Psoas muscle (tissue), 7 donors: ENCODE measurements at regions not wholly inside any gene's neighbourhood (a gene's known extent, or its start where the extent isn't known, plus 50 kb on each side); places are given as distances from the start of the nearest gene placed in this dataset.
A peak's percentile ranks its signal among the peaks of the same experiment; 100 is the strongest.

Experiments
- ATAC-seq, 4 donors: fragments of 200-7000 bp; cut with Tn5 transposase; one replicate each; pipeline ENCODE4 v1.9.1; 2020; ENCODE audit warnings: moderate library complexity in 3 of 4, mild to moderate bottlenecking in 2 of 4
- DNase-seq, 2 donors: peaks; one replicate each; pipeline ENCODE4 v3.0.0-alpha.2; 2020
- H3K27ac ChIP-seq: fragments of 200-600 bp; one replicate; pipeline ENCODE4 v1.8.0; 2022
- H3K27me3 ChIP-seq, 3 donors: fragments of 200-600 bp in 1 of 3; one replicate each; pipeline versions ENCODE4 v1.6.1 to v1.8.0; 2013 to 2022; ENCODE audit warnings: low read length in 2 of 3, mild to moderate bottlenecking in 2 of 3, moderate library complexity in 1 of 3; ENCODE audit not compliant: insufficient read depth in 3 of 3
- H3K36me3 ChIP-seq, 2 donors: fragments of 200-600 bp in 1 of 2; one replicate each; pipeline versions ENCODE4 v1.6.1 to v1.8.0; 2013 to 2022; ENCODE audit warnings: low read depth in 1 of 2, mild to moderate bottlenecking in 1 of 2, moderate library complexity in 1 of 2; ENCODE audit not compliant: insufficient read depth in 1 of 2
- H3K4me1 ChIP-seq: fragments of 200-600 bp; one replicate; pipeline ENCODE4 v1.8.0; 2022
- H3K4me3 ChIP-seq: fragments of 200-600 bp; one replicate; pipeline ENCODE4 v1.8.0; 2022; ENCODE audit warnings: mild to moderate bottlenecking
- H3K9me3 ChIP-seq: fragments of 200-600 bp; one replicate; pipeline ENCODE4 v1.8.0; 2022
- CTCF ChIP-seq: fragments of 200-600 bp; IDR thresholded peaks from one replicate; pipeline ENCODE4 v1.8.0; 2022; ENCODE audit warnings: antibody characterized with exemption
- WGBS, 3 donors: extraction: QIAGEN DNeasy Blood & Tissue Kit; methylation state at CpG; one replicate each; pipeline versions ENCODE4 v1.1.6 to v1.1.7; 2013; 5-methylcytosine and 5-hydroxymethylcytosine counted together
- intact Hi-C, 2 donors: fragments of 100-400 bp; cut with DNase I; formaldehyde crosslinking; loops; one replicate each; pipeline versions ENCODE4 v1.11.0 to v1.14.2; 2022
- donor health status: healthy with polysubstance abuse.
- donor health status: DM: no; HTN: no; CAD: no; lungs with moderate emphysema.
- donor health status: Bipolar disorder and iron deficiency.
- donor health status: healthy.
- donor health status: DM: yes; HTN: yes; CAD: no.
- donor health status: DM: no; HTN: no; CAD: no.
- donor health status: DM: yes; HTN: yes; CAD: no.

- ATAC-seq: no peak
- no peaks in the 10 kb centered on the region for H3K36me3 ChIP-seq
- no peak overlapping the region for H3K27ac ChIP-seq
- H3K4me1 ChIP-seq: no peaks in the 10 kb centered on the region
- intact Hi-C loops: no loop called here
- 78 to 87% (median 80%) methylated on average over 10 of the region's 10 CpGs for WGBS, 3 donors
- no peak for TF ChIP-seq CTCF
- no peaks in the 10 kb centered on the region for H3K9me3 ChIP-seq
- H3K27me3 ChIP-seq: no peaks in the 10 kb centered on the region
- DNase-seq: no peak
- no peak overlapping the region for H3K4me3 ChIP-seq
Measured at GRCh38 chr12:94731733-94732360, 81.5 kb upstream of the TMCC3 start.

- DNase-seq (no peak), ATAC-seq (no peak)
- no peak for TF ChIP-seq CTCF
- 70 to 80% (median 77%) methylated on average over 4 of the region's 4 CpGs for WGBS, 3 donors
- no peak overlapping the region for H3K27ac ChIP-seq
- no peaks in the 10 kb centered on the region for H3K36me3 ChIP-seq
- intact Hi-C loops: no loop called here
- H3K4me1 ChIP-seq: no peaks in the 10 kb centered on the region
- H3K27me3 ChIP-seq: no peaks in the 10 kb centered on the region
- H3K9me3 ChIP-seq: no peaks in the 10 kb centered on the region
- no peak overlapping the region for H3K4me3 ChIP-seq
Measured at GRCh38 chr12:94730847-94731246, 80.5 kb upstream of the TMCC3 start.

GRCh38 chr12:94726236-94726835 lies 76.0 kb upstream of the TMCC3 start:
- 87 to 90% (median 88%) methylated on average over 10 of the region's 10 CpGs for WGBS, 3 donors
- intact Hi-C loops: no loop called here
- ATAC-seq: no peak

GRCh38 chr12:94725375-94726168 lies 75.2 kb upstream of the TMCC3 start:
- TF ChIP-seq CTCF: peak; percentile 29
- ATAC-seq (peak in 1 of 4 donors; percentile 37), DNase-seq (no peak)
- WGBS, 3 donors: 67 to 78% (median 74%) methylated on average over 8 of the region's 8 CpGs
- H3K4me3 ChIP-seq: no peak overlapping the region
- intact Hi-C loops: no loop called here
- H3K4me1 ChIP-seq: no peaks in the 10 kb centered on the region
- no peak overlapping the region for H3K27ac ChIP-seq
- no peaks in the 10 kb centered on the region for H3K9me3 ChIP-seq
- H3K27me3 ChIP-seq: no peaks in the 10 kb centered on the region
- H3K36me3 ChIP-seq: no peaks in the 10 kb centered on the region

More at GRCh38 chr12:94726236-94726835, 76.0 kb upstream of the TMCC3 start:
- TF ChIP-seq CTCF: peak; percentile 1
- Histone ChIP-seq H3K36me3 (no peaks in the 10 kb centered on the region), H3K27ac (no peak overlapping the region), H3K4me3 (no peak overlapping the region), H3K9me3 (no peaks in the 10 kb centered on the region), H3K27me3 (no peaks in the 10 kb centered on the region), H3K4me1 (no peaks in the 10 kb centered on the region)
- DNase-seq: no peak
